ENCODE measurements at regions not wholly inside any gene's neighbourhood (a gene's known extent, or its start where the extent isn't known, plus 50 kb on each side); places are given as distances from the start of the nearest gene placed in this dataset.
A peak's percentile ranks its signal among the peaks of the same experiment; 100 is the strongest.

GRCh38 chr5:33008751-33009418 lies 297.8 kb downstream of the NPR3 start (continued):
- TF ChIP-seq PBX3 (IDR thresholded peaks at IDR 0.05): no peak

GRCh38 chr5:33010846-33011245 lies 299.7 kb downstream of the NPR3 start:
- WGBS (ENCODE audit: low lambda C conversion rate): 31% methylated on average over 1 of the region's 1 CpG
- TF ChIP-seq, protein P1, sequence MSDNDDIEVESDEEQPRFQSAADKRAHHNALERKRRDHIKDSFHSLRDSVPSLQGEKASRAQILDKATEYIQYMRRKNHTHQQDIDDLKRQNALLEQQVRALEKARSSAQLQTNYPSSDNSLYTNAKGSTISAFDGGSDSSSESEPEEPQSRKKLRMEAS (IDR thresholded peaks at IDR 0.05; ENCODE audit: low read depth): 0 out of 2 replicates have a peak, but pooled peaks have one; percentile 23
- TF ChIP-seq TCF12 (IDR thresholded peaks at IDR 0.05): no peak
- TF ChIP-seq JUND (IDR thresholded peaks at IDR 0.05): peak; percentile 8; the same call in 1 of the 2 replicates
- TF ChIP-seq SMC3 (IDR thresholded peaks at IDR 0.05; ENCODE audit: low read depth, low read length): no peak
- TF ChIP-seq, protein P2, sequence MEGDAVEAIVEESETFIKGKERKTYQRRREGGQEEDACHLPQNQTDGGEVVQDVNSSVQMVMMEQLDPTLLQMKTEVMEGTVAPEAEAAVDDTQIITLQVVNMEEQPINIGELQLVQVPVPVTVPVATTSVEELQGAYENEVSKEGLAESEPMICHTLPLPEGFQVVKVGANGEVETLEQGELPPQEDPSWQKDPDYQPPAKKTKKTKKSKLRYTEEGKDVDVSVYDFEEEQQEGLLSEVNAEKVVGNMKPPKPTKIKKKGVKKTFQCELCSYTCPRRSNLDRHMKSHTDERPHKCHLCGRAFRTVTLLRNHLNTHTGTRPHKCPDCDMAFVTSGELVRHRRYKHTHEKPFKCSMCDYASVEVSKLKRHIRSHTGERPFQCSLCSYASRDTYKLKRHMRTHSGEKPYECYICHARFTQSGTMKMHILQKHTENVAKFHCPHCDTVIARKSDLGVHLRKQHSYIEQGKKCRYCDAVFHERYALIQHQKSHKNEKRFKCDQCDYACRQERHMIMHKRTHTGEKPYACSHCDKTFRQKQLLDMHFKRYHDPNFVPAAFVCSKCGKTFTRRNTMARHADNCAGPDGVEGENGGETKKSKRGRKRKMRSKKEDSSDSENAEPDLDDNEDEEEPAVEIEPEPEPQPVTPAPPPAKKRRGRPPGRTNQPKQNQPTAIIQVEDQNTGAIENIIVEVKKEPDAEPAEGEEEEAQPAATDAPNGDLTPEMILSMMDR (IDR thresholded peaks at IDR 0.05): no peak
- no peak for TF ChIP-seq ELF1 (IDR thresholded peaks at IDR 0.05)
- TF ChIP-seq TAF1 (IDR thresholded peaks at IDR 0.05; ENCODE audit: borderline replicate concordance, low read depth, low read length): no peak

DNA sequence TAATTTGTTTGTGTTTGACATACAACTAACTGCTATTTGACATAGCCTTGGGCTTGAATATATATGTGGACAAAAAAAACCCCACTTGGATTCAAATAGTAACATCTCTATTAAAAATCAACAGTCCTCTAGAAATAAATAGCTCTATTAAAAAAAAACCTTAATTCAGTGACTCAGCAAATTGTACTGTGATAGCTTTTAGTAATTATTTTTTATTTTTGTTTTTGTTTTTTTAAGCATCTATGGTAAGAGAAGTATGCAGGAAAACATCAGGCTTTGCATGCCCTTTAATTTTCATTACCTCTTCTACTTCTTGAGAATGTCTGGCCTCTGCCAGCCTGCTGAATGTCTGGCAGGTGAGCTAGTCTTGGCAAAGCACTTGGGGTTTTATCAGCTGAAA lies 300.7 kb downstream of the NPR3 start:
- Histone ChIP-seq H4K20me1 (ENCODE audit: insufficient read depth) (no peaks in the 10 kb centered on the region), H3K4me3 (ENCODE audit: low read depth in 2 of 2, low read length in 1 of 2) (no peak overlapping the region), H3K9me2 (no peaks in the 10 kb centered on the region), H2AFZ (ENCODE audit: low read depth) (no peak overlapping the region), H3K4me1 (ENCODE audit: control insufficient read depth in 1 of 2, insufficient read depth in 2 of 2, low read depth in 1 of 2, low read length in 1 of 2) (peaks cover 0 to 7% of the 10 kb centered on the region in 2 experiments; a peak in 1 of 4 replicates), H3K27me3 (ENCODE audit: insufficient read depth) (no peaks in the 10 kb centered on the region), H3K79me2 (ENCODE audit: insufficient read depth) (peaks cover 96% of the 10 kb centered on the region), H3K9me3 (peaks cover 21% of the 10 kb centered on the region), H3K4me2 (no peak overlapping the region), H3K27ac (ENCODE audit: low read depth in 2 of 2, low read length in 1 of 2) (peak overlapping the region in 1 of 2 experiments; percentile 66; a peak in 2 of 4 replicates), H3F3A (replicated peaks; ENCODE audit: insufficient read depth) (peaks cover 48% of the 10 kb centered on the region), H3K36me3 (replicated peaks in 1 of 2; ENCODE audit: control insufficient read depth in 1 of 2, insufficient read depth in 2 of 2, low read length in 1 of 2) (peaks cover 0 to 95% of the 10 kb centered on the region in 2 experiments), H3K9ac (no peak overlapping the region)
- DNase-seq: no peak
- POLR2A ChIA-PET: no interaction called here
- CTCF ChIA-PET: no interaction called here
- no peak for TF ChIP-seq RCOR1 (IDR thresholded peaks at IDR 0.05; ENCODE audit: low read length)
- no peak for TF ChIP-seq EP300 (IDR thresholded peaks at IDR 0.05; ENCODE audit: borderline replicate concordance in 1 of 2, low read depth in 1 of 2, low read length in 1 of 2)
- TF ChIP-seq NFIC (IDR thresholded peaks at IDR 0.05; ENCODE audit: borderline replicate concordance): no peak
- no peak for TF ChIP-seq GABPA (IDR thresholded peaks at IDR 0.05; ENCODE audit: low read depth)
- TF ChIP-seq FOXJ3 (CRISPR knock-in tag; IDR thresholded peaks at IDR 0.05): no peak
- no peak for TF ChIP-seq CHD2 (IDR thresholded peaks at IDR 0.05; ENCODE audit: low read length, partially characterized antibody)
- no peak for TF ChIP-seq RFX5 (IDR thresholded peaks at IDR 0.05; ENCODE audit: low read length)
- TF ChIP-seq ZBTB33 (IDR thresholded peaks at IDR 0.05; ENCODE audit: borderline replicate concordance, low read depth): no peak
- no peak for TF ChIP-seq EZH2phosphoT487 (IDR thresholded peaks at IDR 0.05; ENCODE audit: borderline replicate concordance, low read depth)

More at GRCh38 chr5:33010846-33011245, 299.7 kb downstream of the NPR3 start:
- H3K9me3 ChIP-seq: peaks cover 21% of the 10 kb centered on the region
- H3K4me2 ChIP-seq: peak overlapping the region; percentile 1; the same call in 1 of the 2 replicates
- peaks cover 95% of the 10 kb centered on the region for H3K79me2 ChIP-seq (ENCODE audit: insufficient read depth)
- peak overlapping the region in 1 of 2 experiments; percentile 66; a peak in 2 of 4 replicates for H3K27ac ChIP-seq (ENCODE audit: low read depth in 2 of 2, low read length in 1 of 2)
- DNase-seq: no peak
- H3K9ac ChIP-seq: no peak overlapping the region
- no peaks in the 10 kb centered on the region for H3K27me3 ChIP-seq (ENCODE audit: insufficient read depth)
- POLR2A ChIA-PET: no interaction called here
- CTCF ChIA-PET: no interaction called here
- no peak overlapping the region for H3K4me3 ChIP-seq (ENCODE audit: low read depth in 2 of 2, low read length in 1 of 2)
- peaks cover 0 to 95% of the 10 kb centered on the region in 2 experiments for H3K36me3 ChIP-seq (replicated peaks in 1 of 2; ENCODE audit: control insufficient read depth in 1 of 2, insufficient read depth in 2 of 2, low read length in 1 of 2)
- no peak overlapping the region for H2AFZ ChIP-seq (ENCODE audit: low read depth)
- H3K4me1 ChIP-seq (ENCODE audit: control insufficient read depth in 1 of 2, insufficient read depth in 2 of 2, low read depth in 1 of 2, low read length in 1 of 2): peaks cover 0 to 7% of the 10 kb centered on the region in 2 experiments; a peak in 1 of 4 replicates
- peaks cover 47% of the 10 kb centered on the region for H3F3A ChIP-seq (replicated peaks; ENCODE audit: insufficient read depth)
- no peaks in the 10 kb centered on the region for H3K9me2 ChIP-seq
- H4K20me1 ChIP-seq (ENCODE audit: insufficient read depth): no peaks in the 10 kb centered on the region
